GM19395 (cell line): ENCODE measurements at regions not wholly inside any gene's neighbourhood (a gene's known extent, or its start where the extent isn't known, plus 50 kb on each side); places are given as distances from the start of the nearest gene placed in this dataset.

ENCODE experiments used
- ATAC-seq: cut with Tn5 transposase; IDR thresholded peaks from one replicate; pipeline ENCODE4 v1.9.1; 2021; ENCODE audit warnings: mild to moderate bottlenecking, moderate library complexity; ENCODE audit not compliant: unreplicated experiment

- ATAC-seq: no peak
Measured at GRCh38 chr5:66459728-66460127, 136.5 kb upstream of the MAST4 start.

DNA sequence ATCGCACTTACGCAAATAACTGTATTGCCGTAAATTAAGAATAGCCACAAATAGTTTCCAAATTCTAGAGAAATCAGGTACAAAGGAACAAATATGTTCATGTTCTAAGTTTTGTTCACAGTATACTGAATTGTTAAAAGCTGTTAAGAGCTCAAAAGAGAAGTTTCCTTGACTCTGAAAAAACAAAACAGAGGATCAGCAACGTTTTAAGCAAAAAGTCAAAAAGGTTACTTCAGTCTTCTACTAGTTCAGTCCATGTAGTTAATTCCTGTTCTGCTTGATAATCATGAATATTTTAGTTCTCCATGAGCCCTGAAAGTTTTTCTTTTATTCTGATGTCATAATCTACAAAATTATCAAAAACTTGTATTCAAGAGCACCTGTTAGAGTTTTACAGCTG is 128.6 kb upstream of the MAST4 start:
- ATAC-seq: no peak

- ATAC-seq: no peak
Measured at GRCh38 chr5:66469684-66470083, 126.5 kb upstream of the MAST4 start.

DNA sequence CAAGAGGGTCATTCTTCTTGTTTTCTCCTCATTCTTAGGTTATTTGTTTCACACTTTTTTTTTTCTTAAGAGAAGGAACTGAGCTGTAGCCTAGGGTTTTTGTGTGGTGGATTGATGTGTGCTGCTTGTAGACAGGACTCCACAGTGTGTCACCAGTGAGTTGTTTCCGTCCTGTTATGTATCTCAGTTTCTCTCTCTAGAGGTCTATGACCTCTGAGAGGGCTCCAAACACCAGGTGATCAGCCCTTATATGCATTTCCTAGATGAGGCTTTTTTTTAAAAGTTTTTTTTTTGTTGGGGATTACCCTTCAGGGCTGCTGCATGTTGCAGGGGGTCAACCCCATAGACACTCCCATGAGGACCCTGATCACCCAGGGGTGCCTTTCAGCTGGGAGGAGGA is 124.2 kb upstream of the MAST4 start:
- ATAC-seq: no peak

DNA sequence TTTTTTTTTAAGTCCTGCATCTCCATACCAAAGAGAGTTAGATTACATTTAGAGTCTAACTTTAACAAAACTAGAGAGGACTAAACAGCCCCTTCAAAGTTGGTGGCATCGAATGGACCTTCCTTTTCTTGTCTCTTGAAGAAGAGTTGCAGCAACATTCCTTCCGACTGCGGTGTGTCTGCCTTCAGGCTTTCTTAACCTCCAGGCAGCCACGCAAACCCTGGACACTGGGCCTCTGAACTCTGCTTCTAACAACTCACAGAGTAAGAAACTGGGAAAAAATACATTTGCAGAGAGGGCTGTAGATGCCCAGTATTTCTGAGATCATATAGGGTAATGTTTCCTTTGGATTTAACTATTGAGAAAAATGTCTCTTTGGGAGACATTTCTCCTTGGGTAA is 120.5 kb upstream of the MAST4 start:
- no peak for ATAC-seq

DNA sequence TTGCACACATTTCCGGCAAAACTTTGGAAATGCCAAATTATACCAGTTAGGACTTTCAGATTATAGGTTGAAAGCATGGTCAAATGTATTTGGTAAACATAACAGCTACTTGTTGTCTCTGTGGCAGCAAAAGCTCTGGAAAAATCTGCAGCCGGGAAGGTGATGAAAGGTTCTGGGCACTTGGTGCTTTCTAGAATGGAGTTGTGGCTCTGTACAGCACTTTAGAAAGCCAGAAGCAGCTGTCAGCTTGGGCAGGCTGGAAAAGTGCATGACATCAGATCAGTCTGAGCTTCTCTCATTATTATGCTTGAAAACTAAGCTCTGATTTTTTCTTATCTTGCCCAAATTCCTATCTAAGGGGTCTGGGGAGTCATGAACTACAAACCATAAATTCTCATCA is 118.6 kb upstream of the MAST4 start:
- no peak for ATAC-seq

- no peak for ATAC-seq
Measured at GRCh38 chr5:66494437-66494836, 101.8 kb upstream of the MAST4 start.

DNA sequence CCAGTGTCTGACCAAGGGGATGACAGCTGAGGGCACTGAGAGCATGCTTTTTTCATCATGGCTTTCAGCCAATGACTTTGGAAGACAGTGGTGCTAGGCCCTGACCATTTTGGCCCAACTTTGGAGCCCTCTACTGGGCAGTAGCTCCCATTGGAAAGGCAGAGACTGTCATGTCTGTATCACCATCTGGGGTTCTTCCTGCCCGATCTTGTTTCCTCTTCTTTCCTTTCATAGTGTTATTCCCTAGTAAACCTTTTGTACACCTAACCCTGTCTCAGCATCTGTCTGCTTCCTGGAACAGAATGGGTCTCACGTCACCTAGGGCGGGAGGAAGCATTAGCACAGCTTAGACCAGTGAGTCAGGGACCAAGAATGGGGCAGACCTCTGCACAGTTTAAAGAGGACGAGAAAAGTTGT is 97.4 kb upstream of the MAST4 start:
- no peak for ATAC-seq

GRCh38 chr5:66503203-66503789 is 92.9 kb upstream of the MAST4 start:
- no peak for ATAC-seq

DNA sequence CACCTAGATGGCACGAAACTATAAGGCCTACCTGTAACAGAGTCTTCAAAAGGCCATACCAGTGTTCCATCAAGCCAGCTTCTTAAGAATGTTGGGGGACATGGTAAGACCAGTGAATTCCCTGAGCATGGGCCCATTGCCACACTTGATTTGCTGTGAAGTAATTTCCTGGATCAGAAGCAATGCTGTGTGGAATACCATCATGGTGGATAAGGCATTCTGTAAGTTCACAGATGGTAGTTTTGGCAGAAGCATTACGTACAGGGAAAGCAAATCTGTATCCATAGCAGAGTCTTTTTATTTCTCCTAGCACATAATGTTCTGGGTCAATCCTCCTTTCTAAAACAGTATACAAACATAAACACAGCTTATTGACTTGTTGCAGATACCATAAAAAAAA is 89.1 kb upstream of the MAST4 start:
- no peak for ATAC-seq

DNA sequence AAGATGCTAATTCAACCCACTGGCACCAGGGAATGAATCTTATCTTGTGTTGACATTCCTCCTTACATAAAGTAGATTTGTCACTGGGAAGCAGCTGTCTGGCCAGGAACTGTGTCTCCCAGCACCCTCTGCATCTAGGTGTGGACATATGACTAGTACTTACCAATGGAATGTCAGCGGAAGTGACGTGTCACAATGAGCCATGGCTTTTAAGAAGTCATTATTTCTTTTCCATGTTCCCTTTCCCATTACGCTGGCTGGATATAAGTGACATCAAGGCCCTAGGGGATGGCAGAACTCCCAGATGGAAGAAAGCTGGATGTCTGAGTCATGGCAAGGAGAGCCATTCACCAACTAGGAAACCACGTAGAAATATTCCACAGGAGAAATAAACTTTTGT is 84.7 kb upstream of the MAST4 start:
- ATAC-seq: no peak

DNA sequence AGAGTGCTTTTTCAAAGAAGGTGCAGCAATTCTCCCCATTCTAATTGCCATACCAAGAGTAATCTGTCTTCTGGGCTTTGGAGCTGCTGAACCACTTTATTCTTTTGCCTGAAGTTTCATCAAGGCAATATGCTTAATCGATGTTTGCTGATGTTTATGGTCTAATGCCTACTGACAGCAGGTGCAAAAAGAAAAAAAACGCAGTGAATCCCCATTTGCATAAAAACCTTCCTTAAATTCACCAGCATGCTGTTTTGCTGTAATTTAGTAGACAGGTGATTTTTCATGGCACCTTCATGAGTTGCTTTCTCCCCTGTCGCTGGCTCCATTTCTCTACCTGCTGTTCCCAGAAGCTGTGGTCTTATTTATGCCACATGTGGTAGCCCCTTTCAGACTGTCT is 83.1 kb upstream of the MAST4 start:
- ATAC-seq: no peak

- ATAC-seq: no peak
Measured at GRCh38 chr5:66515209-66515608, 81.0 kb upstream of the MAST4 start.

- no peak for ATAC-seq
Measured at GRCh38 chr5:66516550-66516949, 79.6 kb upstream of the MAST4 start.

GRCh38 chr5:66517351-66517750 is 78.8 kb upstream of the MAST4 start:
- no peak for ATAC-seq

- no peak for ATAC-seq
Measured at GRCh38 chr5:66518052-66518451, 78.1 kb upstream of the MAST4 start.

GRCh38 chr5:66518753-66519152 is 77.4 kb upstream of the MAST4 start:
- ATAC-seq: no peak

DNA sequence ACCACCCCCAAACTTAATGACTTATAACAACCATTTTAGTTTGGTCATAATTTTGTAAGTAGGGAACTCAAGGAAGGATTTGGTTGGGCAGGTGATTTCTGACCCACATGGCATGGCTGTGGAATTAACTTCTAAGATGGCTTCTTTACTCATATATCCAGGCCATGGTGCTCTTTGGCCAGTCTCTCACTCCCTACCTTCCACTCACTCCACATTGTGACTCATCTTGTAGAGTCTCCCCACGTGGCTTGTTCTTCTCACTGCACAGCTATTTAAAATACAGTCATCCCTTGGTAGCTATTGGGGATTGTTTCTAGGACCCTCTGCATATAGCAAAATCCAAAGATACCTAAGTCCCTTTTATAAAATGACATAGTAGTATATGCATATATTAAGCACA is 76.6 kb upstream of the MAST4 start:
- ATAC-seq: no peak

GRCh38 chr5:66520854-66521253 is 75.3 kb upstream of the MAST4 start:
- ATAC-seq: no peak

- no peak for ATAC-seq
Measured at GRCh38 chr5:66527478-66528035, 68.6 kb upstream of the MAST4 start.

DNA sequence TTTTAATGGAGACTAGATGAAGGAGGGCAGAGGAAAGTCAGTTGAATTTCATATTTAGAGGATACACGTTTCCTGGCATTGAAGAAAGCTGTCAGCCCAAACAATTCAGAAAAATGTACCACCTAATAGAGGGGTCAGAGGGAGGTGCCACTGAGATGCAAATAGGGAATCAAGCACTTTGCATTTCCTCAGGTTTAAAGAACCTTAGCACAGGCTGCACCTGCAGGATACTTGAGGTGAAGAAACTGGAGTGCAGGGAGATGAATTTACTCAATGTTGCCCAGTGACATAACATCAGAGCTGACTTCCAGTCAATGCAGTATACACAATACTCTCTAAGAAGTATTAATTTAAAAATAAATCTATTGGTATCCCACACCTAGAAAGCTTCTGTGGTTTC is 67.0 kb upstream of the MAST4 start:
- ATAC-seq: no peak

DNA sequence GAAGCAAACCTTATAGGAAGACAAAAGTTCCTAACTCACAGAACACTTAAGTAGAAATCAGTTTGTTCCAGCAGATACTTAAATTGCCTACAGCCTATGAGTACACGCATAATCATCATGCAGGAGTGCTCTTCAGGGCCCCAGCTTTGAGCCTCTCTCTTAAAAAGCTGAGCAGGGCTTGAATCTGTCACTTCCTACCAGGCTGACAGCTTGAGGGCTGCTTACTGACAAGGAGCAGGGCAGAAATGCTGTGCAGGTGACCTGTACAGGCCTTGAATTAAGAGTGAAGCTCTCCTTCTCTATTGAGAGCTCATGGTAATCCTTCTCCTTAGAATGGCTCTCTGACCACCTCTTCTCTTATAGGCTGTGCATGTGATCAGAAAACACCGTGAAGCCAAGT is 66.5 kb upstream of the MAST4 start:
- ATAC-seq: no peak

- no peak for ATAC-seq
Measured at GRCh38 chr5:66538126-66538525, 58.1 kb upstream of the MAST4 start.
